HEK293 (cell line): ENCODE measurements at regions not wholly inside any gene's neighbourhood (a gene's known extent, or its start where the extent isn't known, plus 50 kb on each side); places are given as distances from the start of the nearest gene placed in this dataset.

ENCODE experiments used
- CTCF ChIA-PET: fragments of 350-600 bp; formaldehyde crosslinking; extraction: SDS; loops from one replicate; lab custom pipeline; 2021; ENCODE audit warnings: antibody characterized with exemption; lab: Yijun Ruan, JAX
- POLR2A ChIA-PET: fragments of 300-600 bp; formaldehyde crosslinking; extraction: SDS; loops from one replicate; lab custom pipeline; 2020; ENCODE audit warnings: antibody characterized with exemption, inconsistent platforms; lab: Yijun Ruan, JAX
- H3K27ac ChIP-seq: fragments of 200-500 bp; sonication (Bioruptor generic); 2 replicates; pipeline ENCODE4 v1.5.1; 2014; ENCODE audit warnings: low read depth, low read length, control low read depth, inconsistent platforms; ENCODE audit errors: extremely low read depth
- H3K36me3 ChIP-seq, 2 experiments: fragments of 200-500 bp in 1 of 2; sonication (Bioruptor generic) in 1 of 2; 1 replicate in 1 of 2; 2 replicates in 1 of 2; pipeline ENCODE4 v1.5.1; 2014 to 2017; ENCODE audit warnings: inconsistent platforms in 2 of 2, low read length in 2 of 2; ENCODE audit not compliant: control insufficient read depth in 2 of 2, insufficient read depth in 1 of 2
- H3K4me1 ChIP-seq: fragments of 200-500 bp; sonication (Bioruptor generic); 2 replicates; pipeline ENCODE4 v1.5.1; 2014; ENCODE audit warnings: mild to moderate bottlenecking, low read length, inconsistent platforms; ENCODE audit not compliant: control insufficient read depth, insufficient read depth
- H3K4me3 ChIP-seq: 2 replicates; pipeline ENCODE4 v1.5.1; 2011; ENCODE audit warnings: low read depth, mild to moderate bottlenecking, control low read depth, low read length, moderate library complexity
- H3K9me3 ChIP-seq: fragments of 200-500 bp; sonication (Bioruptor generic); 2 replicates; pipeline ENCODE4 v1.5.1; 2014; ENCODE audit warnings: low read depth, low read length, inconsistent platforms; ENCODE audit not compliant: control insufficient read depth, insufficient read depth
- KLF9 ChIP-seq: fragments of 450-650 bp; formaldehyde crosslinking; IDR thresholded peaks from 2 replicates; pipeline ENCODE4 v1.5.1; 2016; ENCODE audit warnings: missing biosample characterization, missing genetic modification characterization, low read depth
- SCRT2 ChIP-seq: fragments of 450-650 bp; formaldehyde crosslinking; IDR thresholded peaks from 2 replicates; pipeline ENCODE4 v1.5.1; 2016; ENCODE audit warnings: missing biosample characterization, missing genetic modification characterization

- POLR2A ChIA-PET, result no interaction called here
- H3K27ac ChIP-seq, result no peak overlapping the region
- no peaks in the 10 kb centered on the region for H3K36me3 ChIP-seq
- H3K4me1 ChIP-seq, result no peaks in the 10 kb centered on the region
- TF ChIP-seq SCRT2 (tag by site-specific recombination) (0 out of 2 replicates have a peak, but pooled peaks have one; percentile 12), KLF9 (tag by site-specific recombination) (no peak)
- CTCF ChIA-PET, result no interaction called here
- H3K4me3 ChIP-seq, result no peak overlapping the region
- H3K9me3 ChIP-seq, result no peaks in the 10 kb centered on the region
These were observed 51.0 kb upstream of the TOM1L1 start for GRCh38 chr17:54849660-54850059.
